LNCaP clone FGC (cell line): ENCODE measurements at regions not wholly inside any gene's neighbourhood (a gene's known extent, or its start where the extent isn't known, plus 50 kb on each side); places are given as distances from the start of the nearest gene placed in this dataset.

Source experiments
- DNase-seq: peaks from one replicate; pipeline ENCODE4 v3.0.0-alpha.2; 2011; ENCODE audit warnings: low read depth
- H3K4me3 ChIP-seq: 2 replicates; pipeline ENCODE4 v1.5.1; 2011; ENCODE audit warnings: mild to moderate bottlenecking, low read depth, low read length, control low read depth
- TF ChIP-seq, protein P1 (sequence below): IDR thresholded peaks from 2 replicates; pipeline ENCODE4 v1.5.1; 2012; ENCODE audit warnings: mild to moderate bottlenecking; ENCODE audit not compliant: control insufficient read depth, insufficient read depth; ENCODE audit errors: extremely low read depth

DNA sequence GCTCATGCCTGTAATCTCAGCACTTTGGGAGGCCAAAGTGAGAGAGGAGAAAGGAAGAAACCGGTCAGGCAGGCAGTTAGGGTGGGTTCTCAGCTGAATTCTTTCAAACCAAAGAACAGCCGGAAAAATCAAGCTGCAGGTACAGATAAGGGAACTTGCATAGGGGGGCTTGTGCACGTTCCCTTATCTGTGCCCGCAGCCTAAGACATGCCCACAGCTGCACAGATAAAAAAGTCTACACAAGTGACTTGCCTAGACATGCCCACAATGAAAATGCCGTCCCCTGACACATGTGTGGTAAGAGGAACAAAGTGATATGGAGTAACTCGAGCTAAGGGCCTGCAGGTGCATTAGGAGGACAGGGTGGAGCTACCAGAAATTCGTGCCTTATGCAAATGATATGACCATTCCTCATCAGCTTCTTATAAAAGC is 175.8 kb upstream of the SALL4 start:
- TF ChIP-seq, protein P1, sequence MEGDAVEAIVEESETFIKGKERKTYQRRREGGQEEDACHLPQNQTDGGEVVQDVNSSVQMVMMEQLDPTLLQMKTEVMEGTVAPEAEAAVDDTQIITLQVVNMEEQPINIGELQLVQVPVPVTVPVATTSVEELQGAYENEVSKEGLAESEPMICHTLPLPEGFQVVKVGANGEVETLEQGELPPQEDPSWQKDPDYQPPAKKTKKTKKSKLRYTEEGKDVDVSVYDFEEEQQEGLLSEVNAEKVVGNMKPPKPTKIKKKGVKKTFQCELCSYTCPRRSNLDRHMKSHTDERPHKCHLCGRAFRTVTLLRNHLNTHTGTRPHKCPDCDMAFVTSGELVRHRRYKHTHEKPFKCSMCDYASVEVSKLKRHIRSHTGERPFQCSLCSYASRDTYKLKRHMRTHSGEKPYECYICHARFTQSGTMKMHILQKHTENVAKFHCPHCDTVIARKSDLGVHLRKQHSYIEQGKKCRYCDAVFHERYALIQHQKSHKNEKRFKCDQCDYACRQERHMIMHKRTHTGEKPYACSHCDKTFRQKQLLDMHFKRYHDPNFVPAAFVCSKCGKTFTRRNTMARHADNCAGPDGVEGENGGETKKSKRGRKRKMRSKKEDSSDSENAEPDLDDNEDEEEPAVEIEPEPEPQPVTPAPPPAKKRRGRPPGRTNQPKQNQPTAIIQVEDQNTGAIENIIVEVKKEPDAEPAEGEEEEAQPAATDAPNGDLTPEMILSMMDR: no peak
- DNase-seq: no peak
- H3K4me3 ChIP-seq: no peak overlapping the region

DNA sequence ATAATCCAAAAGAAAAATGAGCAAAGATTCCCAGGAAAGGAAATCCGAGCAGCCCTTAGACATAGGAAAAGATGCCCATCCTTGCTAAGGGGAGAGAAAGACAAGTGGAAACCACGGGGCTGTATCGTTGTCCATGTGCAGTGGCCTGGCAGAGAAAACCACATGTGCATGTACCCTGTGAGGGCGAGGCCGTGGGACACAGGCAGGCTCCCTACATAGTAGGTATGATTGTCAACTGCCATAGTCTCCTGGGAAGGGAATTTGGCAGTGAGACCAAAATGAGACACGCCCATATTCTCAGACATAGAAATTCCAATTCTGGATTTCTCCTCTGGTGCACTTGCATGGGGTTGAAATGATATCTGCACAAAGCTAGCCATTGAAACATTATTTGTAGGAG is 169.7 kb upstream of the SALL4 start:
- no peak overlapping the region for H3K4me3 ChIP-seq
- no peak for DNase-seq
- TF ChIP-seq, protein P1: no peak

DNA sequence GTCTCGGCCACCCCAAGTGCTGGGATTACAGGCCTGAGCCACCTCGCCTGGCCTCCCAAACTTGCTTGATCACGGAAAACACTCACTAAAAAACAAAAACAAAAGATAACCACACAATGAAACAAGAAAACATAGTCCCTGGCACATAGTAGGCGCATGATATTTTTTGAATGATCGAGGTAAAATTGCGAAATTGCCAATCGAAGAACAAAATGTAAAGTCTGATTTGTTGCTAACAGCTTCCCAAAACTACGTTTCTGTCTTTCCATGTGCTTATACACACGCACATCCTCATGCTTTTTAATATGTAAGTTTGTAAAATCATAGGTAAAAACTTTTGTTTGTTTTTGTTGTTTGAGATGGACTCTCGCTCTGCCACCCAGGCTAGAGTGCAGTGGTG is 168.5 kb upstream of the SALL4 start:
- H3K4me3 ChIP-seq: no peak overlapping the region
- TF ChIP-seq, protein P1: no peak
- no peak for DNase-seq

DNA sequence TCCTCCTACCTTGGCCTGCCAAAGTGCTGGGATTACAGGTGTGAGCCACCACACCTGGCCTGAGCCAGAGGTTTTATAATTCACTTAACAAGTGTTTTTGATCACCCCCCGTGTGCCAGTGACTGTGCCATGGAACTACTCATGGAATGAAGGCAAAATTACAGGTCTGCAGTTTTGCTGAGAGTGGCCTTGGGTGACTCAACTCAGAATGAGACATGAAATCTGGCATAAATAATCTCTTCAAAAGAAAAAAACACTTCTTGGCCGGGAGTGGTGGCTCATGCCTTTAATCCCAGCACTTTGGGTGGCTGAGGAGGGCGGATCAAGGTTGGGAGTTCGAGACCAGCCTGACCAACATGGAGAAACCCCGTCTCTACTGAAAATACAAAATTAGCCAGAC is 166.9 kb upstream of the SALL4 start:
- TF ChIP-seq, protein P1: no peak
- no peak for DNase-seq
- H3K4me3 ChIP-seq: no peak overlapping the region

DNA sequence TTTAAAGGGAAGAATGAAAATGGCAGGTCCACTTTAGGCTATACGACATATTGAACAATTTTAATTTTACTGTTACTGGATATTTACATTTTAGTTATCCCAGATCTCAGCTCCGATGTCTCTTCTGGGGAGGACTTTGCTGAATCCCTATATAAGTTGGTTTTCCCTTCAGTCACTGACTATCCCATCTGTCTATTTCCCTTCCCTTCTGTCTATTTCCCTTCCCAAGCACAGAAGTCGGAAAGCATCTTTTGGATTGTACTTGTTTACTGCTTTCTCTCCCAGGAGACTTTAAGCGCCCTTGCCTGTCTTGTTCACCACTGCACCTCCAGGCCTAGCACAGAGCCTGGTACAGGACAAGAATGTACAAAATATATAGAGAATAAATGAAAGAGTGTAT is 165.8 kb upstream of the SALL4 start:
- DNase-seq: no peak
- TF ChIP-seq, protein P1: no peak
- no peak overlapping the region for H3K4me3 ChIP-seq

DNA sequence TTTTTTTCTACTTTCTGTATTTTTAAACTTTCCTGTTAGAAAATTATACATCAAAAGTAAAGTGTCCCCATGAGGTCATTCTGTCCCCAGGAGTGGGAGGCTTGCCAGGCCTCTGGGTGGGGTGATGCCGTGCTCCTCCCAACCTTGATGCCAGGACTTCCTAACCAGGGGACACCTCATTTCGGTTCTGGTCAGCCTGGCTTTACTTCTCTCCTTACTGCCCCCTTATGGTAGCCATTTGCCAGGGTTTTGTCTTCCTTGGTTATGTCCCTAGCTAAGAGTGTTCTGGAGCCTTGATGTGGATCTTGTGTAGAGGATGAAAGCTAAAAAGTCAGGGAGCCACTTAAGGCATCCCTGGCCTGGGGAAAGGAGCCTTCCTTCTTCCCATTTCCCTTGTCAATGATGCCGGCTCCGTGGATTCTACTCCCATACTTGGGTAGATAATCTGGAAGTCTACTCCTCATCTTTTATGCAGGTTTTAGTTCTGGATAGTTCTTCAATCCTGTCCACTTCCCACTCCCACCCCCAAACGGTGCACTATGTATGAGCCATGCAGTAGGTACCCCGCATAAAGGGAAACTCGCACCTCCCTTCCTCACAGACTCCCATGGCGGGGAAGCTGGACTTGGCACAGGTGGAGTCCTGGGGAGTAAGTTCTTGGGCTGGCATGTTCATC is 164.1 kb upstream of the SALL4 start:
- no peak overlapping the region for H3K4me3 ChIP-seq
- TF ChIP-seq, protein P1: peak; percentile 75
- peak; percentile 33 for DNase-seq
